ENCODE measurements at regions not wholly inside any gene's neighbourhood (a gene's known extent, or its start where the extent isn't known, plus 50 kb on each side); places are given as distances from the start of the nearest gene placed in this dataset.
"Not testable (repeated sequence)": the region's sequence is repeated elsewhere in the genome, so short reads cannot be mapped to it uniquely, and the experiment has no call there.

GRCh38 chr2:236919801-236920379 is 165.8 kb upstream of the COPS8 start:
- not testable (repeated sequence) for TF ChIP-seq POLR2A (IDR thresholded peaks at IDR 0.05; ENCODE audit: low read length); GATA1 (IDR thresholded peaks at IDR 0.05; ENCODE audit: low read depth, low read length)

Data from erythroblast (primary cell).